D721Med (cell line): ENCODE measurements at regions not wholly inside any gene's neighbourhood (a gene's known extent, or its start where the extent isn't known, plus 50 kb on each side); places are given as distances from the start of the nearest gene placed in this dataset.
"Not testable (repeated sequence)": the region's sequence is repeated elsewhere in the genome, so short reads cannot be mapped to it uniquely, and the experiment has no call there.

ENCODE experiments used
- DNase-seq: peaks from one replicate; pipeline ENCODE4 v3.0.0; 2011; ENCODE audit warnings: low spot score; ENCODE audit not compliant: insufficient read length
- FAIRE-seq: peaks from 2 replicates; lab custom pipeline; 2011; peaks lifted over from hg19 to GRCh38; lab: Jason Lieb, UNC
- CTCF ChIP-seq: IDR thresholded peaks from 2 replicates; pipeline ENCODE4 v1.5.1; 2012; ENCODE audit warnings: mild to moderate bottlenecking, control low read depth; ENCODE audit not compliant: insufficient read depth; ENCODE audit errors: missing control alignments

- no peak for DNase-seq
- TF ChIP-seq CTCF = no peak
- FAIRE-seq = no peak
Observed at GRCh38 chr4:144861471-144861870, 215.5 kb downstream of the HHIP start.

- no peak for DNase-seq
- TF ChIP-seq CTCF = no peak
- no peak for FAIRE-seq
Observed at GRCh38 chr4:144862210-144862609, 216.3 kb downstream of the HHIP start.

GRCh38 chr4:144864891-144865290 lies 218.9 kb downstream of the HHIP start:
- DNase-seq, FAIRE-seq: not testable (repeated sequence)

GRCh38 chr4:144868309-144868708 lies 222.4 kb downstream of the HHIP start:
- no peak for DNase-seq
- no peak for TF ChIP-seq CTCF
- no peak for FAIRE-seq

GRCh38 chr4:144872508-144873225 lies 225.3 kb downstream of the ANAPC10 start:
- FAIRE-seq = no peak
- TF ChIP-seq CTCF = no peak
- no peak for DNase-seq

GRCh38 chr4:144873226-144873990 lies 224.6 kb downstream of the ANAPC10 start:
- FAIRE-seq (no peak), DNase-seq (no peak)
- no peak for TF ChIP-seq CTCF

GRCh38 chr4:144894573-144894972 lies 203.4 kb downstream of the ANAPC10 start:
- FAIRE-seq (no peak), DNase-seq (no peak)
- no peak for TF ChIP-seq CTCF
